Sigmoid colon (tissue), 6 donors: ENCODE measurements at regions not wholly inside any gene's neighbourhood (a gene's known extent, or its start where the extent isn't known, plus 50 kb on each side); places are given as distances from the start of the nearest gene placed in this dataset.

Experiments
- DNase-seq: peaks from one replicate; pipeline ENCODE4 v3.0.0-alpha.2; 2019
- H3K27ac ChIP-seq, 4 donors: fragments of 200-600 bp; sonication (generic); one replicate each; pipeline ENCODE4 v1.5.1; 2016 to 2019; ENCODE audit warnings: mild to moderate bottlenecking in 1 of 4
- H3K27me3 ChIP-seq, 3 donors: fragments of 200-600 bp; sonication (generic); one replicate each; pipeline ENCODE4 v1.5.1; 2019; ENCODE audit warnings: mild to moderate bottlenecking in 1 of 3
- H3K36me3 ChIP-seq, 4 donors: fragments of 200-600 bp; sonication (generic); one replicate each; pipeline ENCODE4 v1.5.1; 2016 to 2019
- H3K4me1 ChIP-seq, 4 donors: fragments of 200-600 bp; sonication (generic); one replicate each; pipeline ENCODE4 v1.5.1; 2017 to 2019
- H3K4me3 ChIP-seq, 4 donors: fragments of 200-600 bp; sonication (generic); one replicate each; pipeline ENCODE4 v1.5.1; 2017 to 2019; ENCODE audit warnings: mild to moderate bottlenecking in 2 of 4, moderate library complexity in 1 of 4
- H3K9me3 ChIP-seq, 4 donors: fragments of 200-600 bp in 3 of 4; sonication (generic) in 3 of 4; one replicate each; pipeline versions ENCODE4 v1.5.1 to v1.6.1; 2013 to 2019
- EP300 ChIP-seq, 4 donors: sonication (generic); formaldehyde crosslinking; IDR thresholded peaks; one replicate each; pipeline ENCODE4 v1.6.1; 2017; ENCODE audit warnings: antibody characterized with exemption in 4 of 4
- POLR2A ChIP-seq, 2 donors: fragments of 450-650 bp; IDR thresholded peaks; one replicate each; pipeline ENCODE4 v1.6.1; 2016; ENCODE audit warnings: antibody characterized with exemption in 2 of 2, mild to moderate bottlenecking in 2 of 2, moderate library complexity in 2 of 2
- POLR2AphosphoS5 ChIP-seq, 4 donors: sonication (generic); formaldehyde crosslinking; IDR thresholded peaks; one replicate each; pipeline ENCODE4 v1.6.1; 2017; ENCODE audit warnings: antibody characterized with exemption in 4 of 4
- WGBS, 2 donors: extraction: QIAGEN DNeasy Blood & Tissue Kit; methylation state at CpG; one replicate each; pipeline ENCODE4 v1.1.7; 2013; 5-methylcytosine and 5-hydroxymethylcytosine counted together
- intact Hi-C: fragments of 100-400 bp; cut with DNase I; formaldehyde crosslinking; loops from one replicate; pipeline ENCODE4 v1.15.1; 2023
- TF ChIP-seq, protein P1 (sequence below), 4 experiments: fragments of 450-650 bp in 3 of 4; fragments of 200-600 bp in 1 of 4; IDR thresholded peaks; one replicate each; pipeline ENCODE4 v1.5.1; 2016 to 2019; ENCODE audit warnings: antibody characterized with exemption in 4 of 4, mild to moderate bottlenecking in 3 of 4, moderate library complexity in 2 of 4
- donor health status: healthy with polysubstance abuse.
- donor health status: healthy.

DNA sequence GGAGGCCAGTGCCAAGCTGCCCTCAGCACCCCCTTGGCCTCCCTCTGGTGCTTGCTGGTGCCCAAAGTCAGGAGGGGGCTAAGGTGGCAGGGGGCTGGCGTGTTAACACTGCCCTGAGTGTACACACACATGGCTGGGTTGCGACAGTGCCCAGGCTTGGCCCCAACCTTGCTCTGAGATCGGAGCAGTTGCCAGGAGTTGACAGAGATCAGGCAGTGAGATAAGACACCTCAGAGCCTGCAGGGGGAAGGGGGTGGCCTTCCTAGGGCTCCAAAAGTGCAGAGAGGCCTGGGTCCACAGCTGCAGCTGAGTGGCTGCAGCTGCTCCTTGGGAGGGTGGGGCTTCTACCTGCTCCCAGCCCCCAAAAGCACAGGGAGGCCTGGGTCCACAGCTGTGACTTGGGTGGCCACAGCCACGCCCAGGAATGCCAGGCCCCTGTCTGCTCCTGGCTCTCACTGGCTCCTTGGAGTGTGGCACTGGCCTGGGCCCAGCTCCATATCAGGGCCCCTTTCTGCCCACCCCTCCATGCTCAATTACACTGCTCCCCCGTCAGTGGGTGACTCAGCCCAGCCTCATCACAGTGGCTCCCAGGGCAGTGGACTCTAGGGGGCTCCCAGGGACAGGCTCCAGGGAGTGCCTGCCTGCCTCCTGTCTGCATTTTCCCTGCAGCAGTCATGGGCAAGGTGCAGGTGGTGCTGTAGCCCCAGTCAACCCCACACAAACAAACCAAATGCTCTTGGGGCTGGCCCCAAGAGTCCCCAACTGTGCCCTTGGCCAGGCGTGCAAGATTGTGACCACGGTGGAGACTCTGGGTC, 56.4 kb upstream of the C15orf39 start:
- 60 to 77% methylated on average over 7 of the region's 7 CpGs for WGBS, 2 donors
- no peak overlapping the region for H3K4me3 ChIP-seq
- no peaks in the 10 kb centered on the region for H3K27me3 ChIP-seq
- TF ChIP-seq POLR2A (IDR thresholded peaks at IDR 0.05) (no peak), EP300 (IDR thresholded peaks at IDR 0.05) (no peak), POLR2AphosphoS5 (IDR thresholded peaks at IDR 0.05) (no peak)
- TF ChIP-seq, protein P1, sequence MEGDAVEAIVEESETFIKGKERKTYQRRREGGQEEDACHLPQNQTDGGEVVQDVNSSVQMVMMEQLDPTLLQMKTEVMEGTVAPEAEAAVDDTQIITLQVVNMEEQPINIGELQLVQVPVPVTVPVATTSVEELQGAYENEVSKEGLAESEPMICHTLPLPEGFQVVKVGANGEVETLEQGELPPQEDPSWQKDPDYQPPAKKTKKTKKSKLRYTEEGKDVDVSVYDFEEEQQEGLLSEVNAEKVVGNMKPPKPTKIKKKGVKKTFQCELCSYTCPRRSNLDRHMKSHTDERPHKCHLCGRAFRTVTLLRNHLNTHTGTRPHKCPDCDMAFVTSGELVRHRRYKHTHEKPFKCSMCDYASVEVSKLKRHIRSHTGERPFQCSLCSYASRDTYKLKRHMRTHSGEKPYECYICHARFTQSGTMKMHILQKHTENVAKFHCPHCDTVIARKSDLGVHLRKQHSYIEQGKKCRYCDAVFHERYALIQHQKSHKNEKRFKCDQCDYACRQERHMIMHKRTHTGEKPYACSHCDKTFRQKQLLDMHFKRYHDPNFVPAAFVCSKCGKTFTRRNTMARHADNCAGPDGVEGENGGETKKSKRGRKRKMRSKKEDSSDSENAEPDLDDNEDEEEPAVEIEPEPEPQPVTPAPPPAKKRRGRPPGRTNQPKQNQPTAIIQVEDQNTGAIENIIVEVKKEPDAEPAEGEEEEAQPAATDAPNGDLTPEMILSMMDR (IDR thresholded peaks at IDR 0.05): no peak
- no peak overlapping the region for H3K27ac ChIP-seq
- H3K9me3 ChIP-seq: peaks cover 19 to 28% (median 23%) of the 10 kb centered on the region in 4 donors
- intact Hi-C loops: no loop called here
- H3K4me1 ChIP-seq: no peaks in the 10 kb centered on the region
- no peak for DNase-seq
- no peaks in the 10 kb centered on the region for H3K36me3 ChIP-seq

DNA sequence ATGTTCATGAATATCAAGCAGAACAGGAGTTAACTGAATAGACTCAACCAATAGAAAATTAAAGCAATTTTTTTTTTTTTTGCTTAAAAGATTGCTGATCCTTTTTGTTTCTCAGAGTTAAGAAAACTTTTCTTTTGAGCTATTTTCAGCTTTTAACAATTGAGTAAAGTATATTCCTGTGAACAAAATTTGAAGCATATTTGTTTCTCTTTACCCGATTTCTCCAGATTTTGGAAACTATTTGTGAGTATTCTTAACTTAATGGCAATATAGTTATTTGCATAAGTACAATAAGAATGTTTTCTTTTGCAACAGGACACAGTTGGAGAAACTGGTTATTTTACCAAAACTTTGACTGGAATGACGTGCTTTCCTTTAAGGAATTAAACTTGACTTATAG, 53.4 kb upstream of the C15orf39 start:
- no peaks in the 10 kb centered on the region for H3K27me3 ChIP-seq
- TF ChIP-seq POLR2A (IDR thresholded peaks at IDR 0.05) (no peak), POLR2AphosphoS5 (IDR thresholded peaks at IDR 0.05) (no peak), EP300 (IDR thresholded peaks at IDR 0.05) (no peak)
- TF ChIP-seq, protein P1 (IDR thresholded peaks at IDR 0.05): no peak
- peaks cover 6 to 16% (median 10%) of the 10 kb centered on the region in 4 donors for H3K9me3 ChIP-seq
- H3K4me3 ChIP-seq: no peak overlapping the region
- no peak overlapping the region for H3K27ac ChIP-seq
- no peaks in the 10 kb centered on the region for H3K4me1 ChIP-seq
- no peak for DNase-seq
- WGBS, 2 donors: 91 to 95% methylated on average over 2 of the region's 2 CpGs
- H3K36me3 ChIP-seq: no peaks in the 10 kb centered on the region
- intact Hi-C loops: no loop called here

DNA sequence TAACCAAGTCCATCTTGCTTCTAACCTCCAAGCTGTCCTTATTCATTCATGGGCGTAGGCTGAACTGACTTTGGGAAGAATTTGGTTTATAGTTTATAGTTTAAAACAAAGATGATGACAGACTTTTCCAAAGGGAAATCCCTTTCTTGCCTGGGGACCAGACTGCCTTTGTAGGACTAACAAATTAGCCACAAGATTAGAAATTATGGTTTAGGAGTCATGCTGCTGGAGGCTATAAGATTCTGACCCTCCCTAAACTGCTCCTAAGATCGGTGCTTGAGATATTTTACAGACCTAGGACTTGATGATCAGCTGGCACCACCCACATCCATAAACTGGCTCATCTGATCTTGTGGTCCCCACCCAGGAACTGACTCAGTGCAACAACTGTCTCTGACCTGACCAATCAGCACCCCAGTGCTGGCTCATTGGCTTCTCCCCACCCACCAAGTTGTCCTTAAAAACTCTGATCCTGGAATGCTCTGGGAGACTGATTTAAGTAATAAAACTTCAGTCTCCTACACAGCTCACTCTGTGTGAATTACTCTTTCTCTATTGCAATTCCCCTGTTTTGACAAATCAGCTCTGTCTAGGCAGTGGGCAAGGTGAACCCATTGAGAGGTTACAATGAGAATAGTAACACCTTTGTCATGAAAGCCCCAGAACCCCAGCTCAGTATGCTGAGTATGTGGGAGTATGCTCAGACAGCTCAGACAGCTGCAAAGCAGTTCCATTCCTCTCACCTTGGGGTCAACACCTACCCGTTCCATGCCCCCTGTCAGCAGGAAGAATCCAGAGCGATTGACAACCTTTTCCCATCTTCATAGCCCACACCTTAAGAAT, 51.6 kb upstream of the C15orf39 start:
- no peak for TF ChIP-seq POLR2AphosphoS5 (IDR thresholded peaks at IDR 0.05)
- no peak for TF ChIP-seq EP300 (IDR thresholded peaks at IDR 0.05)
- TF ChIP-seq POLR2A (IDR thresholded peaks at IDR 0.05): no peak
- TF ChIP-seq, protein P1 (IDR thresholded peaks at IDR 0.05): no peak
- Histone ChIP-seq H3K27me3 (no peaks in the 10 kb centered on the region), H3K4me1 (no peaks in the 10 kb centered on the region), H3K4me3 (no peak overlapping the region), H3K9me3 (peaks cover 0 to 2% (median 0%) of the 10 kb centered on the region in 4 donors), H3K27ac (no peak overlapping the region), H3K36me3 (no peaks in the 10 kb centered on the region)
- no peak for DNase-seq
- intact Hi-C loops: no loop called here
- WGBS, 2 donors: 68 to 74% methylated on average over 4 of the region's 4 CpGs

DNA sequence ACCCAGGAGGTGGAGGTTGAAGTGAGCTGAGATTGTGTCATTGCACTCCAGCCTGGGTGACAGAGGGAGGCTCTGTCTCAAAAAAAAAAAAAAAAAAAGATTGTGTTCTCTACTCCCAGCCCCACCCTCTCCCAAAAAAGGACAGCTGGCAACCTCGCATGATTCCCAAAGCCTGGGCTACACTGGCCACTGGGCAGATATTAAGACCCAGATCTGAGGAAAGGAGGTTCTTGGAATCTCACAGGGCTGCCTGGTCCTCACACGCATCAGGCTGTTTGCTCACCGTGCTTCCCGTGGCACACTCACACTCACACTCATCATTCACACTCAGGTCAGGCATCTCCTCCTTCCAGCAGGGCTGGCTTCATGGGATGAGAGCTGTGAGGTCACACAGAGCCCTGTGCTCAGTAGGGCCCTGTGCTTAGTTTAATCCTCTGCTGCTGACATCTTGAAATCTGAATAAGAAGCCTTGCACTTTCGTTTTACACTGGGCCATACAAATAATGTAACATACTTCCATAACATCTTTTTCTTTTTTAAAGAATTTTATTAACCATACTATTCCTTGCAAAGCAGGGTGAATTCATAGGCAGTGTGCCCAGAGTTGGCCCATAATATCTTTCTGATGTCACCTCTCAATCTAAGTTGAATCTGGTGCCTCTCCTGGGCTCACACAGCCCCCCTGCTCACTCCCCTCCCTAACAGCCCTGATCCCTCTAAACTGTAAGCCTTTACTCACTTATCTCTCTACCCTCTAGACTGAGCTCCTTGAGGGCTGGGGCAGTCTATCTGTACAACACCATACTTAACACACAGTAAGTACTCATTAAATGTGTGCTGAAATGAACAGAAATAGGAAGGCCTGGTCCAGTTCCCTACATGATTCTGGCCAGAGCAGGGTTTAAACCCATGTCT, 50.2 kb upstream of the C15orf39 start:
- H3K27ac ChIP-seq: no peak overlapping the region
- intact Hi-C loops: no loop called here
- TF ChIP-seq POLR2A (IDR thresholded peaks at IDR 0.05): no peak
- TF ChIP-seq, protein P1 (IDR thresholded peaks at IDR 0.05): no peak
- no peak for TF ChIP-seq EP300 (IDR thresholded peaks at IDR 0.05)
- no peak for TF ChIP-seq POLR2AphosphoS5 (IDR thresholded peaks at IDR 0.05)

More for the DNA sequence above, 50.2 kb upstream of the C15orf39 start:
- Histone ChIP-seq H3K36me3 (no peaks in the 10 kb centered on the region), H3K4me3 (no peak overlapping the region), H3K27me3 (no peaks in the 10 kb centered on the region), H3K9me3 (no peaks in the 10 kb centered on the region), H3K4me1 (no peaks in the 10 kb centered on the region)
- 76% methylated on average over 5 of the region's 5 CpGs for WGBS, 2 donors
- DNase-seq: no peak
